Endothelial cell of umbilical vein (primary cell): ENCODE measurements at regions not wholly inside any gene's neighbourhood (a gene's known extent, or its start where the extent isn't known, plus 50 kb on each side); places are given as distances from the start of the nearest gene placed in this dataset.

Experiments
- BruUV-seq: library from RNA; stranded (reverse); fragments of 400-500 nt; replicated peaks from 2 replicates; lab custom pipeline; 2021; lab: Mats Ljungman, UMichigan
- CTCF ChIA-PET: fragments of 300-600, 350-600 bp; sonication (Branson Sonifier 250); formaldehyde crosslinking; loops from one replicate; lab custom pipeline; 2021; ENCODE audit warnings: antibody characterized with exemption, inconsistent platforms; lab: Charles Lee
- POLR2A ChIA-PET: fragments of 300-600, 350-600 bp; sonication (Branson Sonifier 250); formaldehyde crosslinking; loops from one replicate; lab custom pipeline; 2021; ENCODE audit warnings: antibody characterized with exemption, inconsistent platforms; lab: Charles Lee
- DNase-seq: peaks from one replicate; pipeline ENCODE4 v3.0.0-alpha.2; 2011; ENCODE audit warnings: low read depth, low spot score
- FAIRE-seq: peaks from 2 replicates; lab custom pipeline; 2011; peaks lifted over from hg19 to GRCh38; lab: Jason Lieb, UNC
- H2AFZ ChIP-seq: 2 replicates; pipeline ENCODE4 v1.6.0; 2012; ENCODE audit warnings: low read depth, low read length, control low read depth, inconsistent platforms
- H3K27ac ChIP-seq: 2 replicates; pipeline ENCODE4 v1.5.1; 2011; ENCODE audit warnings: low read depth, mild to moderate bottlenecking, control low read depth, low read length, moderate library complexity; ENCODE audit not compliant: insufficient read depth
- H3K27me3 ChIP-seq, 2 experiments: 2 replicates each; pipeline versions ENCODE4 v1.6.0 to v1.6.1; 2011; ENCODE audit warnings: low read length in 2 of 2, mixed read lengths in 1 of 2; ENCODE audit not compliant: control insufficient read depth in 2 of 2, insufficient read depth in 2 of 2
- H3K36me3 ChIP-seq, 2 experiments: 2 replicates in 1 of 2; 3 replicates in 1 of 2; pipeline ENCODE4 v1.5.1; 2011; ENCODE audit warnings: low read length in 2 of 2, mild to moderate bottlenecking in 1 of 2, moderate library complexity in 1 of 2; ENCODE audit not compliant: control insufficient read depth in 2 of 2, insufficient read depth in 2 of 2; ENCODE audit errors: extremely low read depth in 1 of 2
- H3K4me1 ChIP-seq: 3 replicates; pipeline ENCODE4 v1.5.1; 2011; ENCODE audit warnings: mild to moderate bottlenecking, low read length; ENCODE audit not compliant: control insufficient read depth, insufficient read depth; ENCODE audit errors: extremely low read depth
- H3K4me2 ChIP-seq: 2 replicates; pipeline ENCODE4 v1.6.1; 2011; ENCODE audit warnings: low read length, control low read depth, mixed read lengths; ENCODE audit not compliant: insufficient read depth
- H3K4me3 ChIP-seq, 3 experiments: fragments of 200-600 bp in 1 of 3; sonication (generic), shearing (Covaris generic) in 1 of 3; replicated peaks in 1 of 3; 2 replicates each; pipeline ENCODE4 v1.5.1; 2011 to 2016; ENCODE audit warnings: control low read depth in 3 of 3, low read length in 3 of 3, mild to moderate bottlenecking in 2 of 3, inconsistent platforms in 1 of 3, low read depth in 1 of 3, moderate library complexity in 1 of 3; ENCODE audit not compliant: insufficient read depth in 1 of 3
- H3K79me2 ChIP-seq: 2 replicates; pipeline ENCODE4 v1.6.0; 2012; ENCODE audit warnings: low read length, inconsistent platforms; ENCODE audit not compliant: control insufficient read depth, insufficient read depth
- H3K9ac ChIP-seq: replicated peaks from 2 replicates; pipeline ENCODE3; 2011; ENCODE audit warnings: low read length, control low read depth; ENCODE audit not compliant: insufficient read depth; ENCODE audit errors: extremely low read depth
- H3K9me1 ChIP-seq: replicated peaks from 3 replicates; pipeline ENCODE4 v1.6.0; 2011; ENCODE audit warnings: mild to moderate bottlenecking, low read length; ENCODE audit not compliant: control insufficient read depth, insufficient read depth; ENCODE audit errors: extremely low read depth
- H3K9me3 ChIP-seq: replicated peaks from 2 replicates; pipeline ENCODE4 v1.5.1; 2012; ENCODE audit warnings: low read length, inconsistent platforms; ENCODE audit not compliant: control insufficient read depth, insufficient read depth
- H4K20me1 ChIP-seq: replicated peaks from 2 replicates; pipeline ENCODE3; 2011; ENCODE audit warnings: mild to moderate bottlenecking, low read length; ENCODE audit not compliant: control insufficient read depth, insufficient read depth; ENCODE audit errors: extremely low read depth
- EZH2 ChIP-seq: IDR thresholded peaks from 2 replicates; pipeline ENCODE4 v1.6.1; 2012; ENCODE audit warnings: borderline replicate concordance, low read depth, mild to moderate bottlenecking, moderate library complexity, low read length, inconsistent platforms; ENCODE audit not compliant: severe bottlenecking
- FOS ChIP-seq: IDR thresholded peaks from 2 replicates; pipeline ENCODE4 v1.6.1; 2011; ENCODE audit warnings: mild to moderate bottlenecking, low read length, moderate library complexity, borderline replicate concordance; ENCODE audit not compliant: insufficient read depth
- GATA2 ChIP-seq: IDR thresholded peaks from 2 replicates; pipeline ENCODE4 v1.7.0; 2011; ENCODE audit warnings: low read depth, mild to moderate bottlenecking, moderate library complexity, mixed read lengths, low read length; ENCODE audit not compliant: insufficient read length, insufficient read depth
- JUN ChIP-seq: IDR thresholded peaks from 2 replicates; pipeline ENCODE4 v1.6.1; 2011; ENCODE audit warnings: borderline replicate concordance, low read depth; ENCODE audit not compliant: insufficient read length, insufficient read depth
- MYC ChIP-seq: IDR thresholded peaks from one replicate; pipeline ENCODE4 v1.6.1; 2011; ENCODE audit warnings: mild to moderate bottlenecking, low read depth, low read length
- POLR2A ChIP-seq: IDR thresholded peaks from 2 replicates; pipeline ENCODE4 v1.6.1; 2012; ENCODE audit warnings: low read depth, mild to moderate bottlenecking, control low read depth, low read length
- POLR2AphosphoS5 ChIP-seq: IDR thresholded peaks from 2 replicates; pipeline ENCODE4 v1.6.1; 2012; ENCODE audit warnings: low read depth, mild to moderate bottlenecking, control low read depth, low read length, moderate library complexity; ENCODE audit not compliant: insufficient read depth
- dilution Hi-C: fragments of 300-500 bp; cut with MboI; formaldehyde crosslinking; loops from one replicate; pipeline ENCODE4 v1.15.0; 2019; ENCODE audit warnings: low sequenced_read_pairs; ENCODE audit not compliant: extremely low pct_ligation_motif_present
- intact Hi-C: fragments of 100-400 bp; cut with micrococcal nuclease; formaldehyde crosslinking; loops from one replicate; pipeline ENCODE4 v1.10.0; 2022
- TF ChIP-seq, protein P1 (sequence below): IDR thresholded peaks from 2 replicates; pipeline ENCODE4 v1.6.1; 2011; ENCODE audit not compliant: insufficient read depth, insufficient read length
- TF ChIP-seq, protein P2 (sequence below), 2 donors: IDR thresholded peaks; 1 replicate in 1 of 2; 2 replicates in 1 of 2; pipeline ENCODE4 v1.5.1; 2011; ENCODE audit warnings: low read length in 2 of 2, mild to moderate bottlenecking in 2 of 2, moderate library complexity in 2 of 2, control low read depth in 1 of 2, inconsistent platforms in 1 of 2, low read depth in 1 of 2; ENCODE audit not compliant: insufficient read depth in 1 of 2; ENCODE audit errors: extremely low read depth in 1 of 2

DNA sequence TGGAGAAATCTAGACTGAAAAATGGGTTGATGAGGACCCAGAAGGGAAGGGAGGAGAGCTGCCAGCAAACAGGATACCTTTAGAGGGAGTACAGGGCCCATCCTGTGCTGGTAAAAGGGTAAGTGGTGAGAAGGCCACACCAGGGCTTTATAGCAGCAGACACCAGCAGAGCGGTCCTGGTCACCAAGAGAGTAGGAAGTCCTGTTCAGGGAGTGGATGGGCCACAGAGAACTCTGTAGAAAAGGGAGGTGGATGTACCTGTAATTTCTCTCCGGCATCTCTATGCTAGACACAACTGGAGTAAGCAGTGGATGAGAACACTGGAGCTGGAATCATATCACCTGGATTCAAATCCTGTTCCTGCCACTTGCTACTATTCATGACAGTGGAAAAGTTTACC lies 867.2 kb downstream of the CCSER2 start:
- Histone ChIP-seq H3K9ac (no peak overlapping the region), H3K9me3 (peaks cover 3% of the 10 kb centered on the region), H2AFZ (no peak overlapping the region), H3K27ac (no peak overlapping the region), H3K4me2 (no peak overlapping the region), H3K4me1 (no peaks in the 10 kb centered on the region), H4K20me1 (no peaks in the 10 kb centered on the region), H3K79me2 (no peaks in the 10 kb centered on the region), H3K4me3 (no peak overlapping the region), H3K27me3 (no peaks in the 10 kb centered on the region), H3K36me3 (no peaks in the 10 kb centered on the region), H3K9me1 (no peaks in the 10 kb centered on the region)
- TF ChIP-seq FOS (no peak), POLR2AphosphoS5 (no peak), JUN (no peak), POLR2A (no peak), MYC (no peak), EZH2 (no peak), GATA2 (no peak)
- TF ChIP-seq, protein P1, sequence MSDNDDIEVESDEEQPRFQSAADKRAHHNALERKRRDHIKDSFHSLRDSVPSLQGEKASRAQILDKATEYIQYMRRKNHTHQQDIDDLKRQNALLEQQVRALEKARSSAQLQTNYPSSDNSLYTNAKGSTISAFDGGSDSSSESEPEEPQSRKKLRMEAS: no peak
- TF ChIP-seq, protein P2, sequence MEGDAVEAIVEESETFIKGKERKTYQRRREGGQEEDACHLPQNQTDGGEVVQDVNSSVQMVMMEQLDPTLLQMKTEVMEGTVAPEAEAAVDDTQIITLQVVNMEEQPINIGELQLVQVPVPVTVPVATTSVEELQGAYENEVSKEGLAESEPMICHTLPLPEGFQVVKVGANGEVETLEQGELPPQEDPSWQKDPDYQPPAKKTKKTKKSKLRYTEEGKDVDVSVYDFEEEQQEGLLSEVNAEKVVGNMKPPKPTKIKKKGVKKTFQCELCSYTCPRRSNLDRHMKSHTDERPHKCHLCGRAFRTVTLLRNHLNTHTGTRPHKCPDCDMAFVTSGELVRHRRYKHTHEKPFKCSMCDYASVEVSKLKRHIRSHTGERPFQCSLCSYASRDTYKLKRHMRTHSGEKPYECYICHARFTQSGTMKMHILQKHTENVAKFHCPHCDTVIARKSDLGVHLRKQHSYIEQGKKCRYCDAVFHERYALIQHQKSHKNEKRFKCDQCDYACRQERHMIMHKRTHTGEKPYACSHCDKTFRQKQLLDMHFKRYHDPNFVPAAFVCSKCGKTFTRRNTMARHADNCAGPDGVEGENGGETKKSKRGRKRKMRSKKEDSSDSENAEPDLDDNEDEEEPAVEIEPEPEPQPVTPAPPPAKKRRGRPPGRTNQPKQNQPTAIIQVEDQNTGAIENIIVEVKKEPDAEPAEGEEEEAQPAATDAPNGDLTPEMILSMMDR (IDR thresholded peaks at IDR 0.05; ENCODE audit: extremely low read depth in 1 of 2, insufficient read depth in 1 of 2, low read depth in 1 of 2, low read length in 2 of 2): no peak
- no TSS peak for BruUV-seq
- dilution Hi-C loops: no loop called here
- ChIA-PET CTCF (no interaction called here), POLR2A (no interaction called here)
- FAIRE-seq: no peak
- intact Hi-C loops: no loop called here
- no peak for DNase-seq
